ENCODE measurements at regions not wholly inside any gene's neighbourhood (a gene's known extent, or its start where the extent isn't known, plus 50 kb on each side); places are given as distances from the start of the nearest gene placed in this dataset.
"Not testable (repeated sequence)": the region's sequence is repeated elsewhere in the genome, so short reads cannot be mapped to it uniquely, and the experiment has no call there.

- DNase-seq = no peak
Observed at GRCh38 chr6:81900616-81901015, 148.1 kb upstream of the TENT5A start.

- no peak for DNase-seq
Observed at GRCh38 chr6:81897793-81898192, 145.3 kb upstream of the TENT5A start.

- DNase-seq = no peak
Observed at GRCh38 chr6:81896525-81897503, 144.3 kb upstream of the TENT5A start.

GRCh38 chr6:81895511-81896185, 143.2 kb upstream of the TENT5A start:
- DNase-seq = no peak

GRCh38 chr6:81894788-81895271, 142.3 kb upstream of the TENT5A start:
- DNase-seq = no peak

- no peak for DNase-seq
Observed at GRCh38 chr6:81894306-81894705, 141.8 kb upstream of the TENT5A start.

GRCh38 chr6:81892891-81893290, 140.4 kb upstream of the TENT5A start:
- no peak for DNase-seq

- DNase-seq = no peak
Observed at GRCh38 chr6:81891874-81892273, 139.4 kb upstream of the TENT5A start.

- no peak for DNase-seq
Observed at GRCh38 chr6:81890846-81891245, 138.4 kb upstream of the TENT5A start.

- DNase-seq = no peak
Observed at GRCh38 chr6:81889377-81890053, 137.0 kb upstream of the TENT5A start.

GRCh38 chr6:81886909-81887308, 134.4 kb upstream of the TENT5A start:
- not testable (repeated sequence) for DNase-seq

- DNase-seq = no peak
Observed at GRCh38 chr6:81886157-81886556, 133.7 kb upstream of the TENT5A start.

- no peak for DNase-seq
Observed at GRCh38 chr6:81881660-81882059, 129.2 kb upstream of the TENT5A start.

- no peak for DNase-seq
Observed at GRCh38 chr6:81878479-81878878, 126.0 kb upstream of the TENT5A start.

GRCh38 chr6:81876971-81877370, 124.5 kb upstream of the TENT5A start:
- DNase-seq = no peak

GRCh38 chr6:81875782-81876293, 123.4 kb upstream of the TENT5A start:
- no peak for DNase-seq

GRCh38 chr6:81869749-81870508, 117.4 kb upstream of the TENT5A start:
- not testable (repeated sequence) for DNase-seq

GRCh38 chr6:81865712-81866111, 113.2 kb upstream of the TENT5A start:
- DNase-seq = no peak

GRCh38 chr6:81864124-81864523, 111.6 kb upstream of the TENT5A start:
- DNase-seq = no peak

- DNase-seq = no peak
Observed at GRCh38 chr6:81863123-81863522, 110.6 kb upstream of the TENT5A start.

GRCh38 chr6:81861281-81861680, 108.8 kb upstream of the TENT5A start:
- DNase-seq = no peak

GRCh38 chr6:81859884-81860283, 107.4 kb upstream of the TENT5A start:
- DNase-seq = no peak
